HEK293 (cell line): ENCODE measurements at regions not wholly inside any gene's neighbourhood (a gene's known extent, or its start where the extent isn't known, plus 50 kb on each side); places are given as distances from the start of the nearest gene placed in this dataset.

ENCODE experiments used
- CTCF ChIA-PET: fragments of 350-600 bp; formaldehyde crosslinking; extraction: SDS; loops from one replicate; lab custom pipeline; 2021; ENCODE audit warnings: antibody characterized with exemption; lab: Yijun Ruan, JAX
- POLR2A ChIA-PET: fragments of 300-600 bp; formaldehyde crosslinking; extraction: SDS; loops from one replicate; lab custom pipeline; 2020; ENCODE audit warnings: antibody characterized with exemption, inconsistent platforms; lab: Yijun Ruan, JAX
- H3K27ac ChIP-seq: fragments of 200-500 bp; sonication (Bioruptor generic); 2 replicates; pipeline ENCODE4 v1.5.1; 2014; ENCODE audit warnings: low read depth, low read length, control low read depth, inconsistent platforms; ENCODE audit errors: extremely low read depth
- H3K36me3 ChIP-seq, 2 experiments: fragments of 200-500 bp in 1 of 2; sonication (Bioruptor generic) in 1 of 2; 1 replicate in 1 of 2; 2 replicates in 1 of 2; pipeline ENCODE4 v1.5.1; 2014 to 2017; ENCODE audit warnings: inconsistent platforms in 2 of 2, low read length in 2 of 2; ENCODE audit not compliant: control insufficient read depth in 2 of 2, insufficient read depth in 1 of 2
- H3K4me1 ChIP-seq: fragments of 200-500 bp; sonication (Bioruptor generic); 2 replicates; pipeline ENCODE4 v1.5.1; 2014; ENCODE audit warnings: mild to moderate bottlenecking, low read length, inconsistent platforms; ENCODE audit not compliant: control insufficient read depth, insufficient read depth
- H3K4me3 ChIP-seq: 2 replicates; pipeline ENCODE4 v1.5.1; 2011; ENCODE audit warnings: low read depth, mild to moderate bottlenecking, control low read depth, low read length, moderate library complexity
- H3K9me3 ChIP-seq: fragments of 200-500 bp; sonication (Bioruptor generic); 2 replicates; pipeline ENCODE4 v1.5.1; 2014; ENCODE audit warnings: low read depth, low read length, inconsistent platforms; ENCODE audit not compliant: control insufficient read depth, insufficient read depth
- KLF7 ChIP-seq: fragments of 450-650 bp; formaldehyde crosslinking; IDR thresholded peaks from 2 replicates; pipeline ENCODE4 v1.5.1; 2016; ENCODE audit warnings: missing biosample characterization, missing genetic modification characterization, borderline replicate concordance
- MZF1 ChIP-seq: fragments of 450-650 bp; formaldehyde crosslinking; IDR thresholded peaks from 2 replicates; pipeline ENCODE4 v1.5.1; 2017; ENCODE audit warnings: missing biosample characterization, missing genetic modification characterization, borderline replicate concordance
- SALL2 ChIP-seq: fragments of 450-650 bp; formaldehyde crosslinking; IDR thresholded peaks from 2 replicates; pipeline ENCODE4 v1.5.0; 2017; ENCODE audit warnings: missing biosample characterization, mild to moderate bottlenecking, missing genetic modification characterization, borderline replicate concordance
- SETDB1 ChIP-seq: IDR thresholded peaks from one replicate; pipeline ENCODE4 v1.6.1; 2017; ENCODE audit warnings: mild to moderate bottlenecking, low read length, moderate library complexity, mixed read lengths; ENCODE audit not compliant: insufficient read length
- ZNF121 ChIP-seq: fragments of 450-650 bp; formaldehyde crosslinking; IDR thresholded peaks from 2 replicates; pipeline ENCODE4 v1.5.1; 2016; ENCODE audit warnings: missing biosample characterization, missing genetic modification characterization
- ZNF146 ChIP-seq: fragments of 450-650 bp; formaldehyde crosslinking; IDR thresholded peaks from 2 replicates; pipeline ENCODE4 v1.5.1; 2016; ENCODE audit warnings: missing biosample characterization, missing genetic modification characterization
- ZNF174 ChIP-seq: fragments of 450-650 bp; formaldehyde crosslinking; IDR thresholded peaks from 2 replicates; pipeline ENCODE4 v1.5.0; 2017; ENCODE audit warnings: missing biosample characterization, mild to moderate bottlenecking, missing genetic modification characterization
- ZNF354C ChIP-seq: fragments of 450-650 bp; formaldehyde crosslinking; IDR thresholded peaks from 2 replicates; pipeline ENCODE4 v1.5.1; 2016; ENCODE audit warnings: missing biosample characterization, missing genetic modification characterization, low read depth, borderline replicate concordance
- ZNF416 ChIP-seq: fragments of 450-650 bp; formaldehyde crosslinking; IDR thresholded peaks from 2 replicates; pipeline ENCODE4 v1.5.1; 2016; ENCODE audit warnings: missing biosample characterization, missing genetic modification characterization
- ZNF501 ChIP-seq: fragments of 450-650 bp; formaldehyde crosslinking; IDR thresholded peaks from 2 replicates; pipeline ENCODE4 v1.5.1; 2016; ENCODE audit warnings: missing biosample characterization, missing genetic modification characterization
- ZNF510 ChIP-seq: fragments of 450-650 bp; formaldehyde crosslinking; IDR thresholded peaks from 2 replicates; pipeline ENCODE4 v1.5.1; 2018; ENCODE audit warnings: mild to moderate bottlenecking, missing genetic modification characterization, missing biosample characterization; ENCODE audit not compliant: insufficient replicate concordance
- ZNF518A ChIP-seq: fragments of 450-650 bp; formaldehyde crosslinking; conservative IDR thresholded peaks from 2 replicates; pipeline ENCODE4 v1.5.1; 2016; ENCODE audit warnings: low read depth, missing biosample characterization, missing genetic modification characterization
- ZNF561 ChIP-seq: fragments of 450-650 bp; IDR thresholded peaks from 2 replicates; pipeline ENCODE4 v1.5.1; 2018; ENCODE audit warnings: missing biosample characterization, missing genetic modification characterization, borderline replicate concordance
- ZNF677 ChIP-seq: fragments of 450-650 bp; IDR thresholded peaks from 2 replicates; pipeline ENCODE4 v1.5.0; 2018; ENCODE audit warnings: missing biosample characterization, mild to moderate bottlenecking, missing genetic modification characterization, moderate library complexity
- ZNF701 ChIP-seq: fragments of 450-650 bp; formaldehyde crosslinking; IDR thresholded peaks from 2 replicates; pipeline ENCODE4 v1.5.1; 2016; ENCODE audit warnings: missing biosample characterization, missing genetic modification characterization
- ZNF792 ChIP-seq: fragments of 450-650 bp; formaldehyde crosslinking; IDR thresholded peaks from 2 replicates; pipeline ENCODE4 v1.5.1; 2016; ENCODE audit warnings: missing biosample characterization, missing genetic modification characterization
- ZSCAN23 ChIP-seq: fragments of 450-650 bp; formaldehyde crosslinking; IDR thresholded peaks from 2 replicates; pipeline ENCODE4 v1.5.1; 2016; ENCODE audit warnings: missing biosample characterization, missing genetic modification characterization
- TF ChIP-seq, protein P1 (sequence below): fragments of 450-650 bp; formaldehyde crosslinking; IDR thresholded peaks from 2 replicates; pipeline ENCODE4 v1.5.1; 2017; ENCODE audit warnings: missing biosample characterization, mild to moderate bottlenecking, missing genetic modification characterization, moderate library complexity
- TF ChIP-seq, protein P2 (sequence below): fragments of 450-650 bp; formaldehyde crosslinking; IDR thresholded peaks from 2 replicates; pipeline ENCODE4 v1.5.1; 2016; ENCODE audit warnings: missing biosample characterization, missing genetic modification characterization
- TF ChIP-seq, protein P3 (sequence below): fragments of 450-650 bp; formaldehyde crosslinking; IDR thresholded peaks from 2 replicates; pipeline ENCODE4 v1.5.1; 2016; ENCODE audit warnings: missing biosample characterization, missing genetic modification characterization, low read depth

- Histone ChIP-seq H3K4me1 (no peaks in the 10 kb centered on the region; the same call in 1 of the 2 replicates), H3K4me3 (no peak overlapping the region), H3K9me3 (no peaks in the 10 kb centered on the region), H3K27ac (no peak overlapping the region), H3K36me3 (no peaks in the 10 kb centered on the region)
- no peak for TF ChIP-seq ZNF510 (tag by site-specific recombination)
- no peak for TF ChIP-seq ZNF416 (tag by site-specific recombination)
- no peak for TF ChIP-seq ZNF354C (tag by site-specific recombination)
- TF ChIP-seq ZSCAN23, result no peak
- TF ChIP-seq MZF1 (tag by site-specific recombination), result no peak
- TF ChIP-seq, protein P1, sequence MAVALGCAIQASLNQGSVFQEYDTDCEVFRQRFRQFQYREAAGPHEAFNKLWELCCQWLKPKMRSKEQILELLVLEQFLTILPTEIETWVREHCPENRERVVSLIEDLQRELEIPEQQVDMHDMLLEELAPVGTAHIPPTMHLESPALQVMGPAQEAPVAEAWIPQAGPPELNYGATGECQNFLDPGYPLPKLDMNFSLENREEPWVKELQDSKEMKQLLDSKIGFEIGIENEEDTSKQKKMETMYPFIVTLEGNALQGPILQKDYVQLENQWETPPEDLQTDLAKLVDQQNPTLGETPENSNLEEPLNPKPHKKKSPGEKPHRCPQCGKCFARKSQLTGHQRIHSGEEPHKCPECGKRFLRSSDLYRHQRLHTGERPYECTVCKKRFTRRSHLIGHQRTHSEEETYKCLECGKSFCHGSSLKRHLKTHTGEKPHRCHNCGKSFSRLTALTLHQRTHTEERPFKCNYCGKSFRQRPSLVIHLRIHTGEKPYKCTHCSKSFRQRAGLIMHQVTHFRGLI (tag by site-specific recombination), result no peak
- TF ChIP-seq SALL2 (tag by site-specific recombination), result no peak
- TF ChIP-seq KLF7 (tag by site-specific recombination), result no peak
- no peak for TF ChIP-seq ZNF146 (tag by site-specific recombination)
- no peak for TF ChIP-seq ZNF701 (tag by site-specific recombination)
- ChIA-PET POLR2A (no interaction called here), CTCF (interaction anchor here (0.6 to 1.4 kb wide), 3 partner anchors 9 to 191 kb away, joined by 3 to 4 read pairs (median 3); no protein-coding TSS in a partner anchor)
These were observed 172.6 kb upstream of the CDH13 start for GRCh38 chr16:82454152-82454551.

- ChIA-PET POLR2A (no interaction called here), CTCF (interaction anchor here (1.6 kb wide), 1 partner anchor 13 kb away, joined by 5 read pairs; no protein-coding TSS in a partner anchor)
These were observed 174.6 kb upstream of the CDH13 start for GRCh38 chr16:82452004-82452756.

More at GRCh38 chr16:82452004-82452756, 174.6 kb upstream of the CDH13 start:
- H3K4me1 ChIP-seq, result no peaks in the 10 kb centered on the region; the same call in 1 of the 2 replicates
- H3K4me3 ChIP-seq, result no peak overlapping the region
- no peaks in the 10 kb centered on the region for H3K9me3 ChIP-seq
- H3K27ac ChIP-seq, result no peak overlapping the region
- TF ChIP-seq ZNF121 (tag by site-specific recombination) (no peak), ZNF561 (no peak), ZNF174 (tag by site-specific recombination) (no peak), ZNF501 (no peak), ZNF677 (tag by site-specific recombination) (no peak), SETDB1 (no peak), ZNF792 (tag by site-specific recombination) (no peak), ZNF518A (tag by site-specific recombination) (no peak)
- TF ChIP-seq, protein P2, sequence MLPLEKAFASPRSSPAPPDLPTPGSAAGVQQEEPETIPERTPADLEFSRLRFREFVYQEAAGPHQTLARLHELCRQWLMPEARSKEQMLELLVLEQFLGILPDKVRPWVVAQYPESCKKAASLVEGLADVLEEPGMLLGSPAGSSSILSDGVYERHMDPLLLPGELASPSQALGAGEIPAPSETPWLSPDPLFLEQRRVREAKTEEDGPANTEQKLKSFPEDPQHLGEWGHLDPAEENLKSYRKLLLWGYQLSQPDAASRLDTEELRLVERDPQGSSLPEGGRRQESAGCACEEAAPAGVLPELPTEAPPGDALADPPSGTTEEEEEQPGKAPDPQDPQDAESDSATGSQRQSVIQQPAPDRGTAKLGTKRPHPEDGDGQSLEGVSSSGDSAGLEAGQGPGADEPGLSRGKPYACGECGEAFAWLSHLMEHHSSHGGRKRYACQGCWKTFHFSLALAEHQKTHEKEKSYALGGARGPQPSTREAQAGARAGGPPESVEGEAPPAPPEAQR (tag by site-specific recombination), result no peak
- TF ChIP-seq, protein P3, sequence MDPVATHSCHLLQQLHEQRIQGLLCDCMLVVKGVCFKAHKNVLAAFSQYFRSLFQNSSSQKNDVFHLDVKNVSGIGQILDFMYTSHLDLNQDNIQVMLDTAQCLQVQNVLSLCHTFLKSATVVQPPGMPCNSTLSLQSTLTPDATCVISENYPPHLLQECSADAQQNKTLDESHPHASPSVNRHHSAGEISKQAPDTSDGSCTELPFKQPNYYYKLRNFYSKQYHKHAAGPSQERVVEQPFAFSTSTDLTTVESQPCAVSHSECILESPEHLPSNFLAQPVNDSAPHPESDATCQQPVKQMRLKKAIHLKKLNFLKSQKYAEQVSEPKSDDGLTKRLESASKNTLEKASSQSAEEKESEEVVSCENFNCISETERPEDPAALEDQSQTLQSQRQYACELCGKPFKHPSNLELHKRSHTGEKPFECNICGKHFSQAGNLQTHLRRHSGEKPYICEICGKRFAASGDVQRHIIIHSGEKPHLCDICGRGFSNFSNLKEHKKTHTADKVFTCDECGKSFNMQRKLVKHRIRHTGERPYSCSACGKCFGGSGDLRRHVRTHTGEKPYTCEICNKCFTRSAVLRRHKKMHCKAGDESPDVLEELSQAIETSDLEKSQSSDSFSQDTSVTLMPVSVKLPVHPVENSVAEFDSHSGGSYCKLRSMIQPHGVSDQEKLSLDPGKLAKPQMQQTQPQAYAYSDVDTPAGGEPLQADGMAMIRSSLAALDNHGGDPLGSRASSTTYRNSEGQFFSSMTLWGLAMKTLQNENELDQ (tag by site-specific recombination), result no peak
- TF ChIP-seq, all 188 proteins: peak for 0
- H3K36me3 ChIP-seq, result no peaks in the 10 kb centered on the region
